ENCODE measurements at regions not wholly inside any gene's neighbourhood (a gene's known extent, or its start where the extent isn't known, plus 50 kb on each side); places are given as distances from the start of the nearest gene placed in this dataset.
"Not testable (repeated sequence)": the region's sequence is repeated elsewhere in the genome, so short reads cannot be mapped to it uniquely, and the experiment has no call there.

- Histone ChIP-seq H4K20me1 (ENCODE audit: insufficient read depth) (no peaks in the 10 kb centered on the region), H3K27me3 (ENCODE audit: insufficient read depth, low read depth) (no peaks in the 10 kb centered on the region), H3K4me1 (ENCODE audit: low read depth, poor library complexity, severe bottlenecking) (no peaks in the 10 kb centered on the region), H3K4me2 (no peak overlapping the region), H3K4me3 (IDR thresholded peaks at IDR 0.05; ENCODE audit: insufficient read depth, low read depth, low read length) (no peak overlapping the region), H3K36me3 (ENCODE audit: insufficient read depth) (no peaks in the 10 kb centered on the region), H3K79me2 (ENCODE audit: insufficient read depth, low read depth) (no peaks in the 10 kb centered on the region), H2AFZ (ENCODE audit: low read depth) (no peak overlapping the region), H3K27ac (no peak overlapping the region), H3K9ac (no peak overlapping the region)
- TF ChIP-seq, protein P1, sequence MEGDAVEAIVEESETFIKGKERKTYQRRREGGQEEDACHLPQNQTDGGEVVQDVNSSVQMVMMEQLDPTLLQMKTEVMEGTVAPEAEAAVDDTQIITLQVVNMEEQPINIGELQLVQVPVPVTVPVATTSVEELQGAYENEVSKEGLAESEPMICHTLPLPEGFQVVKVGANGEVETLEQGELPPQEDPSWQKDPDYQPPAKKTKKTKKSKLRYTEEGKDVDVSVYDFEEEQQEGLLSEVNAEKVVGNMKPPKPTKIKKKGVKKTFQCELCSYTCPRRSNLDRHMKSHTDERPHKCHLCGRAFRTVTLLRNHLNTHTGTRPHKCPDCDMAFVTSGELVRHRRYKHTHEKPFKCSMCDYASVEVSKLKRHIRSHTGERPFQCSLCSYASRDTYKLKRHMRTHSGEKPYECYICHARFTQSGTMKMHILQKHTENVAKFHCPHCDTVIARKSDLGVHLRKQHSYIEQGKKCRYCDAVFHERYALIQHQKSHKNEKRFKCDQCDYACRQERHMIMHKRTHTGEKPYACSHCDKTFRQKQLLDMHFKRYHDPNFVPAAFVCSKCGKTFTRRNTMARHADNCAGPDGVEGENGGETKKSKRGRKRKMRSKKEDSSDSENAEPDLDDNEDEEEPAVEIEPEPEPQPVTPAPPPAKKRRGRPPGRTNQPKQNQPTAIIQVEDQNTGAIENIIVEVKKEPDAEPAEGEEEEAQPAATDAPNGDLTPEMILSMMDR (conservative IDR thresholded peaks at IDR 0.05; ENCODE audit: low read depth, low read length): no peak
Observed at GRCh38 chrX:108946531-108946930, 210.2 kb upstream of the IRS4 start.

GRCh38 chrX:108945883-108946523 is 209.6 kb upstream of the IRS4 start:
- Histone ChIP-seq H3K4me2 (no peak overlapping the region), H3K4me1 (ENCODE audit: low read depth, poor library complexity, severe bottlenecking) (no peaks in the 10 kb centered on the region), H2AFZ (ENCODE audit: low read depth) (no peak overlapping the region), H3K27ac (no peak overlapping the region), H3K4me3 (IDR thresholded peaks at IDR 0.05; ENCODE audit: insufficient read depth, low read depth, low read length) (no peak overlapping the region), H3K9ac (no peak overlapping the region), H3K79me2 (ENCODE audit: insufficient read depth, low read depth) (no peaks in the 10 kb centered on the region), H3K36me3 (ENCODE audit: insufficient read depth) (no peaks in the 10 kb centered on the region), H4K20me1 (ENCODE audit: insufficient read depth) (no peaks in the 10 kb centered on the region), H3K27me3 (ENCODE audit: insufficient read depth, low read depth) (no peaks in the 10 kb centered on the region)
- TF ChIP-seq, protein P1 (conservative IDR thresholded peaks at IDR 0.05; ENCODE audit: low read depth, low read length): no peak

DNA sequence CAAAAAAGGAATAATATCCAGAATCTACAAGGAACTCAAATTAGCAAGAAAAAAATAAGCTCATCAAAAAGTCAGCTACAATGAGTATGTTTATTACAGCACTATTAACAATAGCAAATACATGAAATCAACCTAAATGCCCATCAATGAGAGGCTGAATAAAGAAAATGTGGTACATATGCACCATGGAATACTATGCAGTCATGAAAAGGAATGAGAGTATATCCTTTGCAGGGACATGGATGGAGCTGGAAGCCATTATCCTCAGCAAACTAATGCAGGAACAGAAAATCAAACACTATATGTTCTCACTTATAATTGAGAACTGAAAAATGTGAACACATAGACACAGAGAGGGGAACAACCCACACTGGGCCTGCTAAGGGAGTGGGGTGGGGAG is 178.4 kb upstream of the IRS4 start:
- H3K9ac ChIP-seq: no peak overlapping the region
- no peak overlapping the region for H3K27ac ChIP-seq
- no peaks in the 10 kb centered on the region for H3K4me1 ChIP-seq (ENCODE audit: low read depth, poor library complexity, severe bottlenecking)
- H3K36me3 ChIP-seq (ENCODE audit: insufficient read depth): no peaks in the 10 kb centered on the region
- H3K4me3 ChIP-seq (IDR thresholded peaks at IDR 0.05; ENCODE audit: insufficient read depth, low read depth, low read length): no peak overlapping the region
- no peak overlapping the region for H2AFZ ChIP-seq (ENCODE audit: low read depth)
- TF ChIP-seq, protein P1 (conservative IDR thresholded peaks at IDR 0.05; ENCODE audit: low read depth, low read length): no peak
- no peaks in the 10 kb centered on the region for H3K79me2 ChIP-seq (ENCODE audit: insufficient read depth, low read depth)
- no peaks in the 10 kb centered on the region for H3K27me3 ChIP-seq (ENCODE audit: insufficient read depth, low read depth)
- no peak overlapping the region for H3K4me2 ChIP-seq
- H4K20me1 ChIP-seq (ENCODE audit: insufficient read depth): no peaks in the 10 kb centered on the region

GRCh38 chrX:108903831-108904230 is 167.5 kb upstream of the IRS4 start:
- H4K20me1 ChIP-seq (ENCODE audit: insufficient read depth); H3K9ac ChIP-seq; H2AFZ ChIP-seq (ENCODE audit: low read depth); H3K36me3 ChIP-seq (ENCODE audit: insufficient read depth); H3K4me1 ChIP-seq (ENCODE audit: low read depth, poor library complexity, severe bottlenecking); H3K4me2 ChIP-seq; H3K4me3 ChIP-seq (IDR thresholded peaks at IDR 0.05; ENCODE audit: insufficient read depth, low read depth, low read length); H3K27me3 ChIP-seq (ENCODE audit: insufficient read depth, low read depth); H3K27ac ChIP-seq; H3K79me2 ChIP-seq (ENCODE audit: insufficient read depth, low read depth): not testable (repeated sequence)

GRCh38 chrX:108900333-108900732 is 164.0 kb upstream of the IRS4 start:
- H2AFZ ChIP-seq (ENCODE audit: low read depth): no peak overlapping the region
- H3K36me3 ChIP-seq (ENCODE audit: insufficient read depth): no peaks in the 10 kb centered on the region
- no peaks in the 10 kb centered on the region for H3K27me3 ChIP-seq (ENCODE audit: insufficient read depth, low read depth)
- H3K4me3 ChIP-seq (IDR thresholded peaks at IDR 0.05; ENCODE audit: insufficient read depth, low read depth, low read length): no peak overlapping the region
- H3K4me1 ChIP-seq (ENCODE audit: low read depth, poor library complexity, severe bottlenecking): no peaks in the 10 kb centered on the region
- no peak overlapping the region for H3K27ac ChIP-seq
- TF ChIP-seq, protein P1 (conservative IDR thresholded peaks at IDR 0.05; ENCODE audit: low read depth, low read length): no peak
- H3K4me2 ChIP-seq: no peak overlapping the region
- no peak overlapping the region for H3K9ac ChIP-seq
- no peaks in the 10 kb centered on the region for H3K79me2 ChIP-seq (ENCODE audit: insufficient read depth, low read depth)
- H4K20me1 ChIP-seq (ENCODE audit: insufficient read depth): no peaks in the 10 kb centered on the region

GRCh38 chrX:108896349-108896748 is 160.0 kb upstream of the IRS4 start:
- not testable (repeated sequence) for H3K36me3 ChIP-seq (ENCODE audit: insufficient read depth); H3K9ac ChIP-seq; H2AFZ ChIP-seq (ENCODE audit: low read depth); H3K4me2 ChIP-seq; H3K4me1 ChIP-seq (ENCODE audit: low read depth, poor library complexity, severe bottlenecking); H3K79me2 ChIP-seq (ENCODE audit: insufficient read depth, low read depth); H3K4me3 ChIP-seq (IDR thresholded peaks at IDR 0.05; ENCODE audit: insufficient read depth, low read depth, low read length); H3K27me3 ChIP-seq (ENCODE audit: insufficient read depth, low read depth); H3K27ac ChIP-seq; H4K20me1 ChIP-seq (ENCODE audit: insufficient read depth)

All from KMS-11 (cell line).